ENCODE measurements at regions not wholly inside any gene's neighbourhood (a gene's known extent, or its start where the extent isn't known, plus 50 kb on each side); places are given as distances from the start of the nearest gene placed in this dataset.

GRCh38 chr1:90435351-90435750, 281.8 kb downstream of the BARHL2 start:
- Histone ChIP-seq H3K9me3 (ENCODE audit: control insufficient read depth, low read depth, low read length) (no peaks in the 10 kb centered on the region), H3K79me1 (ENCODE audit: insufficient read depth, low read depth, low read length, poor library complexity, severe bottlenecking) (no peaks in the 10 kb centered on the region), H3K4me1 (ENCODE audit: insufficient read depth, low read length) (no peaks in the 10 kb centered on the region), H2BK120ac (ENCODE audit: low read depth, low read length, poor library complexity, severe bottlenecking) (no peak overlapping the region), H3K79me2 (ENCODE audit: insufficient read depth, low read length) (no peaks in the 10 kb centered on the region), H3K4me2 (ENCODE audit: insufficient read depth, insufficient read length, low read length) (no peak overlapping the region), H4K20me1 (ENCODE audit: control insufficient read depth, insufficient read depth, insufficient read length) (no peaks in the 10 kb centered on the region), H3K23ac (ENCODE audit: insufficient read length, low read depth, low read length) (no peak overlapping the region), H3K27me3 (ENCODE audit: insufficient read depth, low read length) (no peaks in the 10 kb centered on the region; the same call in 1 of the 2 replicates), H4K5ac (ENCODE audit: insufficient read length, low read depth, low read length) (no peak overlapping the region), H4K91ac (ENCODE audit: insufficient read length, low read depth, low read length) (no peak overlapping the region), H2BK20ac (ENCODE audit: low read depth, low read length, poor library complexity, severe bottlenecking) (no peak overlapping the region), H2AFZ (ENCODE audit: low read length) (no peak overlapping the region), H4K8ac (replicated peaks; ENCODE audit: insufficient read length, low read depth, low read length) (no peak overlapping the region), H3K14ac (ENCODE audit: insufficient read depth, low read length) (no peak overlapping the region), H3K4ac (ENCODE audit: low read depth, low read length) (no peak overlapping the region), H3T11ph (ENCODE audit: low read length) (no peak overlapping the region), H3K9ac (ENCODE audit: extremely low read depth, insufficient read length, low read length) (no peak overlapping the region), H3K23me2 (ENCODE audit: insufficient read length, low read depth, low read length, poor library complexity, severe bottlenecking) (no peaks in the 10 kb centered on the region), H2AK5ac (ENCODE audit: insufficient read length, low read length) (no peak overlapping the region), H2BK12ac (ENCODE audit: insufficient read length, low read depth, low read length) (no peak overlapping the region), H2BK15ac (ENCODE audit: low read depth, low read length) (no peak overlapping the region), H3K27ac (ENCODE audit: insufficient read length, low read depth, low read length) (no peak overlapping the region), H3K18ac (ENCODE audit: insufficient read length, low read depth, low read length) (no peak overlapping the region), H2BK5ac (ENCODE audit: insufficient read length, low read length) (no peak overlapping the region), H3K56ac (ENCODE audit: insufficient read length, low read depth, low read length) (no peak overlapping the region)
- H3K36me3 Mint-ChIP-seq (ENCODE audit: insufficient read depth in 1 of 3, low read depth in 3 of 3), result no peaks in the 10 kb centered on the region
- H3K27me3 Mint-ChIP-seq (ENCODE audit: low read depth), result no peaks in the 10 kb centered on the region; the same call in 1 of the 2 replicates
- no CpG with 5 or more reads among the region's 3 CpGs for WGBS (ENCODE audit: extremely low coverage, insufficient read length, low lambda C conversion rate)
- no peaks in the 10 kb centered on the region for H3K4me1 Mint-ChIP-seq
- no peaks in the 10 kb centered on the region for H3K9me3 Mint-ChIP-seq
- DNase-seq, result no peak
- no peak for TF ChIP-seq CTCF (conservative IDR thresholded peaks at IDR 0.05)
- H3K27ac Mint-ChIP-seq, result no peak overlapping the region
- no peak overlapping the region for H3K4me3 Mint-ChIP-seq
